LNCAP (cell line): ENCODE measurements at regions not wholly inside any gene's neighbourhood (a gene's known extent, or its start where the extent isn't known, plus 50 kb on each side); places are given as distances from the start of the nearest gene placed in this dataset.

Experiments used
- TF ChIP-seq, protein P1 (sequence below): fragments of 450-650 bp; IDR thresholded peaks from 2 replicates; pipeline ENCODE4 v1.5.1; 2017; ENCODE audit warnings: mild to moderate bottlenecking

DNA sequence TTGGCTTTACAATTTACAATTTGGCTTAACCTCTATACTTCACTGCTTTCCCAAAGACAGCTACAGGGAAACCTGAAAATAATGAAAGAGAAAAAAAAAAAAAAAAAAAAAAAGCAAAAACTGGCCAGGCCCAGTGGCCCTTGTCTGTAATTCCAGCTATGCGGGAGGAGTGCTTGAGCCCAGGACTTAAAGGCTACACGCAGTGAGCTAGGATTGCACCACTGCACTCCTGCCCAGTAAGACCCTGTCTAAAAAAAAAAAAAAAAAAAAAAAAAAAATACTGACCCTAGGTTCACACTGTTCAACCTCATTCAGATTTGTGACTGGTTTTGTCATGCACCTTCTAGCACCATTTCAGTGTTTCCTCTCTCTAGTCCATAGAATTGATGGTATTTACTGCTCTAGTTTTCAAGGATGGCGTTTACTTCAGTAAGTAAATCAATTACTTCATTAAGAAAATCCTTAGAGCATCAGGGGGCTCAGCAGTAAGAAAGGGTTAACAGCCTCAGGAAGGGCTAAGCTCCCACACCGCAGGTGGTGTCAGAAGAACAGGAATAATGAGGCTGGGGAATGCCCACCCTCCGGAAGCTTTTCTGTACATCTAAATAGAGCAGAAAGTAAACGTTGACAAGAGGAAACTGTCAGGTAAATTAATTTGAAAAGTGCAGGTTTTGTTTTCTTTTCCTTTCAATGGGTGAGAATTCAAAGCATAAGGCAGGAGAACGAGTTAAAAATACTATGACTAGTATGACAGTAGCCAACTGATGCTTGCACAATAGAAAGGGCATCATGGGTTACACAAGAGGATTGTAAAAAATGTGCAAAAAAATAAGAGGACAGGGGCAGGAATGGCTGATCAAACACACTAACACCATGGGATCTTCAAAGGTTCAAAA is 115.0 kb upstream of the MDM1 start:
- TF ChIP-seq, protein P1, sequence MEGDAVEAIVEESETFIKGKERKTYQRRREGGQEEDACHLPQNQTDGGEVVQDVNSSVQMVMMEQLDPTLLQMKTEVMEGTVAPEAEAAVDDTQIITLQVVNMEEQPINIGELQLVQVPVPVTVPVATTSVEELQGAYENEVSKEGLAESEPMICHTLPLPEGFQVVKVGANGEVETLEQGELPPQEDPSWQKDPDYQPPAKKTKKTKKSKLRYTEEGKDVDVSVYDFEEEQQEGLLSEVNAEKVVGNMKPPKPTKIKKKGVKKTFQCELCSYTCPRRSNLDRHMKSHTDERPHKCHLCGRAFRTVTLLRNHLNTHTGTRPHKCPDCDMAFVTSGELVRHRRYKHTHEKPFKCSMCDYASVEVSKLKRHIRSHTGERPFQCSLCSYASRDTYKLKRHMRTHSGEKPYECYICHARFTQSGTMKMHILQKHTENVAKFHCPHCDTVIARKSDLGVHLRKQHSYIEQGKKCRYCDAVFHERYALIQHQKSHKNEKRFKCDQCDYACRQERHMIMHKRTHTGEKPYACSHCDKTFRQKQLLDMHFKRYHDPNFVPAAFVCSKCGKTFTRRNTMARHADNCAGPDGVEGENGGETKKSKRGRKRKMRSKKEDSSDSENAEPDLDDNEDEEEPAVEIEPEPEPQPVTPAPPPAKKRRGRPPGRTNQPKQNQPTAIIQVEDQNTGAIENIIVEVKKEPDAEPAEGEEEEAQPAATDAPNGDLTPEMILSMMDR, result no peak

DNA sequence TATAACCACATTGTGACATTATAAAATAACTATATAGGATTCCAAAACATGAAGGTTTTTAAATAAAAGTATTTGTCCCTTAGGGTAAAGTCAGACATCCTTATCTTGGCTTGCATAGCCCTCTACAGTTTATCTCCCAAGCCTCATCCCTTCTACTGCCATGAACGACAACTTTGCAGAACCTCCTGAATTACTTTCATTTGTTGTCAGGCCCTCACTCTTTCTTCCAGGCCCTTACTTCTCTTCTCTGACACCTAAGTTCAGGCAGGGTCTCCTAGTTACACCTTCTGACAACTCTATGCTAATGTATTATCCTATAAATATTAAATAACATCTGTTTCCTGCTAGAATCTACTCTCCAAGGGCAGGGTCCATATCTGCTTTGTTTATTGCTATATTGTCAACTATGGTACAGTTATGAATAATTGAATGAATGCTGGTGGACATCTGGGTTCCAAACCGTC is 115.7 kb upstream of the MDM1 start:
- TF ChIP-seq, protein P1, result no peak

- TF ChIP-seq, protein P1, result no peak
These were observed 117.0 kb upstream of the MDM1 start for GRCh38 chr12:68449196-68449595.

GRCh38 chr12:68450947-68451260 is 118.7 kb upstream of the MDM1 start:
- TF ChIP-seq, protein P1, result no peak

DNA sequence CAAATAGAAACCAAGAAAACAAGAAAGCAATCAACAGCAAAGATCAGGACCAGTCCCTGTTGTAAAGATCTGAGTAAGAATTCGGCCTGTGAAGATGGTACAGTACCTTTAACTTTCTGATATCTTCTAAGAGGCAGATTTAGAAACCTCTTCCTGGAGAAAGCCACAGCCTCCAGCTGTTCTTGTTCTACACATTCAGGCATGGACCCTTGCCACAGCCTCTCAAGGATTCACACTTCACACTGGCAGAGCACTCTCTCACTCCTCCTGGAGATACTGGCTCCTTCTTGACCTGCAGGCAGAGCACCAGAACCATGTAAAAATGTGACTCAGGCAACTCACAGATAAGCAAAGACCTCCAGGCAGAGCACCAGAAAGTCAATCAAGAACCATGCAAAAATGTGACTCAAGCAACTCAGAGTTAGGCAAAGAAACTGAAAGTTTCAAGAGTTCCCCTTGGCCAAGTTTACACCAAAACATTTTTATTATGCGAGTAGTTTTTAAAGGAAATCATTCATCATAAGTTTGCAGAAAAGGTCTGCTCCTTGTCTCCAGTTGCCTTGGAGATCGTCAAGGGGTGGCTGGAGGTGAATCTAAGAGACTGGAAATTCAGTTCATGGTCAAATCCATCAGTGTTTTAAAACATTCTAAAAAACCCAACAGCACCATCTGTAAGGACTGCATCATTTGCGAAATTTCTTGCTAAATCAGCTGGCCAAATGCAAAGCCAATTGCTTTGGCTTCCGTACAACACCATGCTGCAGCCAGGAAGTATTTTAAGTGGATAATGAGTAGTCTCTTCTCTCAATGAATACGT is 119.3 kb upstream of the MDM1 start:
- TF ChIP-seq, protein P1, result no peak

DNA sequence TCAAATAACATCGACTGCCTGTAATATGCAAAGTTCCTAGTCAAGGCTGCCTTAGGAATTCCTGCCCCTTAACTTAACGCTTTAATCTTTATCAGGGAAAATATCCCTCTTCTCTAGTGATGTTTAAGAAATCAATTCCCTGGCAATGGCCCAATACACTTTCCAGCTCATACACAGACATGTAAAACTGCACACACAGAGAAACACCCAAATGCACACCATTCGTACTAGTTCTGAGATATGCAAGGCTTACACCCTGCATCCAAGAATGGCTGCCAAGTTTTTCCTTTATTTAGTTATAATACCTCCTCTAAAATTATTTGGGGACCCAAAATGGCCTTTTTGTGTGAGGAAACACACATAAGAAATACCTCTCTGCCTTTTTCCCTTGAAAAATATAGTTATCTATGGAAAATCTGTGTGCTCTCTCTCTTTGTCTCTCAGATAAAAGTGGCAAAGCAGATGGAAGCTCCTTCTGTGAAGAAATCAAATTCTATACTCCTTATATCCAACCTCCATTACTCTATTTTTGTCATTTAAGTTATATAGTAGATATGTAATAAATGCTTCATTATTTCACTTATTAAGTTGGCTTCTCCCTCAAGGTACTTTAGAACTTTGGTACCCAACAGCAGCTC is 120.0 kb upstream of the MDM1 start:
- TF ChIP-seq, protein P1, result no peak

DNA sequence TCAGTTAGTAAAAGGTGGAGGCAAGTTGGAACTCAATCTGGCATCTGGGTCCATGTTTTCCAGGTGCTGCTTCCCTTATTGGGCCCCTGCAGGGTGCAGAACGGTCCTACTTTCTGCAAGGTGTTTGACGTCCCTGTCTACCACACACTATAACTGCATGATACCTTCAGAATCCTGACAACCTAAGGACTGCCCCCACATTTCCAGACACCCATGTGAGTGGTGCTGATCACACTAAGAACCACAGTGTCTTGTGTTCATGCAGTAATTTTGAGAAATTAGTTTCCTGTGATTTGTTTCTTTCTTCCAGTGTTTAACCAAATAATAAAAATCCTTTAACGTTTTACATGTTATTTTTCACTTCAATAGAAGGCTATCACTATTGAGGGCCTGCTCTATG is 121.1 kb upstream of the MDM1 start:
- TF ChIP-seq, protein P1, result no peak
